GM18498 (cell line): ENCODE measurements at regions not wholly inside any gene's neighbourhood (a gene's known extent, or its start where the extent isn't known, plus 50 kb on each side); places are given as distances from the start of the nearest gene placed in this dataset.

Experiments used
- ATAC-seq: cut with Tn5 transposase; IDR thresholded peaks from one replicate; pipeline ENCODE4 v1.9.1; 2021; ENCODE audit warnings: mild to moderate bottlenecking, moderate library complexity; ENCODE audit not compliant: unreplicated experiment

DNA sequence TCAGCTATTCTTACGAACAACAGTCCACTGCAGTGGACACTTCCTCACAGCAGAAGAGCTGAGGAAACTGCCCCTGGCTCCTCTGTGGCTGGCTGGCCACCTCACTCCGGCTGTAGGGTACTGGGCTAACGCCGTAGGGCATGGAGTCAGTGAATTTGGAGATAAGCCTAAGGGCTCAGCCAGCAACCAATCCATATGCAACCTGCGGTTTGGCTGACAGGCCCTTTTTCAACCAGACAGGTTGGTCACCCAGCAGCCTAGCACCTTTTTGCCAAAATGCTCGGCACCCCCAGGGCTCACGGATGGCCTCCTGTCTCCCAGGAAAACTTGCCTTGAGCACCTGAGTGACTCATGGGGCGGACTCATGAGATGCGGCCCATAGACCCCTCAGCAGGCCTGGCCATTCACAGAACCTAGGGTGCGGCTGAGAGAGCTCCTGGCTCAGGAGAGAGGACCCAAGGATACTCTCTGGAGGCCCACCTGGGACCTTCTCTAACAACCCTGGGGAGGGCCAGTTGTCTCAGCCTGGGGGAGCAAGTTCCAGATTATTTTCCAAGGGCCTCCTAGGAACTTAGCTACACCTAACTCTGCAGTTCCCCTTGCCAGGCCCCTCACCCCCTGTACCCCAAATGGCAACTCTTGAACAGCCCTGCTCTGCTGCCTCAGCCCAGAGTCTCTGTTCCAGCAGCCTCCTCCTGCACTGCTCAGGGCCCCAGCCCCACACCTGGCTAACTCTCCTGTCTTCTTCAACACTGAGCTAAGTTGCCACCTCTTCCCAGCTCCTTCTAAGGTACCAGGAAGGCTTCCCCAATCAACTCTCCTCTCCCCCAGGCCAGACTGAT, 252.1 kb downstream of the CYP26B1 start:
- ATAC-seq, result no peak

DNA sequence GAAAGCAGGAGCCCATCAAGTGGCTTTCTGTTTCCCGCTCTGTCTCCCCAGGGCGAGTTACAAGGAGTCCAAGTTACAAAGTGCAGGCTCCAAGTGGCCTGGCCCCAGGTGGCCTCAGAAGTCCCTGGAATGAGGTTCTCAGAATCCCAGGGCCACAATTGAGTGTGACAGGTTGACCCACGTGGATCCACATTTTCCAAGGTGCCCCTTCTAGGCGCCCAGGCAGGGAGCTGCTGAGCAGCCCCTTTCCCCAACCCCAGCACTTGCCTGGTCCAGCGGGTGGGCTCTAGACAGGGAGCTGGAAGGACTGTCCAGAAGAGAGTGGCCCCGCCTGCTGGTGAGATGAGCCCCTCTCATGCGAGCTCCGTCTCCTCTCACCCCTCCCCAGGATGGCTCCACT, 253.4 kb downstream of the CYP26B1 start:
- no peak for ATAC-seq

DNA sequence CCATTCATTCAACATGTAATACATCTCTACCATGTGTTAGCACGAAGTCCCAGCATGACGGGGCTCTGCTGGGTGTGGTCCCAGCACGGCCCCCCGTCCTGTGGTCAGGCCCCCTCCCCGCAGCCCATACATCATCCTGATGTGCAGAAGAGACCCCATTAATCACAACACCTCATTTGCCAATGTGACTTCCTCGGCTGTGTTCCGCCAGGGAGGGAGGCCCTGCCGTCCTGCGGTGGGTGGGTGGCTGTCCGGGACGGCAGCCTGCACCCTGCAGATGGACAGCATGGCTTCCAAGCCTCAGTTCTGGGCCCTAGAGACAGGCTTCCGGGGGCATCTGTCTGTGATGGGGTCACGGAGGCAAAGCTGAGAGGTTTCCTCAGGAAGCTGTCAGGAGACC, 254.0 kb downstream of the CYP26B1 start:
- ATAC-seq, result no peak

- no peak for ATAC-seq
Observed at GRCh38 chr2:71892896-71893295, 254.8 kb downstream of the CYP26B1 start.

GRCh38 chr2:71892423-71892730, 255.3 kb downstream of the CYP26B1 start:
- no peak for ATAC-seq

GRCh38 chr2:71891719-71892422, 255.8 kb downstream of the CYP26B1 start:
- no peak for ATAC-seq

DNA sequence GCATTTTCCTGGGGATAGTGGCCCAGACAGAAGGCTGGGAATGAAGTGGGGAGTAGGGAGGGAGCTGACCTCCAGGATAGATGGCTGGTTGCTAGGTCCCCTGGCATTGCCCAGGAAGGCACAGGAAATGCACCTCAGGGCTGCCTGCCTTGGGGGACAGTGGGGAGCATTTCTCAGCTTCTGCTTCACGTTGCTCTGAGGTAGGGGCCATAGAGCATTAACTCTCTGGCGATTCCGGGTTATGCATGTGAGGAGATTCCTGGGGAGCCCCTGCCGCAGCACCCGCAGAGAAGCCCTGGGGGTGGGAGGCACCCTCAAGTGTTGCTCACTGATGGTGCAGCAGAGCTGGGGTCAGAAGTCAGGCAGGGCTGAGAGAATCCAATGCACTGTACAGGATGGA, 256.5 kb downstream of the CYP26B1 start:
- no peak for ATAC-seq

- no peak for ATAC-seq
Observed at GRCh38 chr2:71889759-71890684, 257.6 kb downstream of the CYP26B1 start.

- no peak for ATAC-seq
Observed at GRCh38 chr2:71888751-71889445, 258.8 kb downstream of the CYP26B1 start.

DNA sequence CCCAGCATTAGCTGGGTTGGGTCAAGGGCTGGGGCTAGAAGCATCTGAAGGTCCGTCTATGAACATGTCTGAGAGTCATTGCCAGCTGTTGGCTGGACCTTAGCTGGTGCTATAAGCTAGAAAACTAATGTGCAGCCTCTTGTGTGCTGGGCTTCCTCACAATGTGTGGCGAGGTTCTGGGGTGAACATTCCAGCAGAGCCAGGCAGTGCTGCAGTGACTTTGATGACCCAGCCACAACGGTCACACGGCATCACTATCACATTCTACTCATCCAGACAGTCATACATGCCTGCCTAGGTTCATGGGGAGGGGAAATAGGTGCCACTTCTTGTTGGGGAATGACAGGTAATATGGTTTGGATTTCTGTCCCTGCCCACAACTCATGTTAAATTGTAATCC, 260.5 kb downstream of the CYP26B1 start:
- ATAC-seq, result no peak

DNA sequence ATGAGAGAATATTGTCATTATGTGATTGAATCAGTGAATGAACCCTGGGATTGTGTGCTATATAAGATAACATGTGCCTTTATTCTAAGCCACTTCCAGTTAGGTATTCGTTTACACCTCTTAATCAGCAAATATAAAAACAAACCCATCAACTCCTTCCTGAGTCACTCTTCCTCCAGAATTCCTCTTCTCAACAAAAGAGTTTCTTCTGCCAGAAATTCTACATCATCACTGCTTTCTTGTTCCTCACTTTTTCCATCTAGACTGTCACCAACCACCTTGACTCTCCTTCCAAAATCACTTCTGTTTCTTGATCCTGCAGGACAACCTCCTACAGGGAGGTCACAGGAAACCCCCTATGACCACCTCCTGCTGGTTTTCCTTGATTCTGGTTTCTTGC, 261.4 kb downstream of the CYP26B1 start:
- ATAC-seq, result no peak

DNA sequence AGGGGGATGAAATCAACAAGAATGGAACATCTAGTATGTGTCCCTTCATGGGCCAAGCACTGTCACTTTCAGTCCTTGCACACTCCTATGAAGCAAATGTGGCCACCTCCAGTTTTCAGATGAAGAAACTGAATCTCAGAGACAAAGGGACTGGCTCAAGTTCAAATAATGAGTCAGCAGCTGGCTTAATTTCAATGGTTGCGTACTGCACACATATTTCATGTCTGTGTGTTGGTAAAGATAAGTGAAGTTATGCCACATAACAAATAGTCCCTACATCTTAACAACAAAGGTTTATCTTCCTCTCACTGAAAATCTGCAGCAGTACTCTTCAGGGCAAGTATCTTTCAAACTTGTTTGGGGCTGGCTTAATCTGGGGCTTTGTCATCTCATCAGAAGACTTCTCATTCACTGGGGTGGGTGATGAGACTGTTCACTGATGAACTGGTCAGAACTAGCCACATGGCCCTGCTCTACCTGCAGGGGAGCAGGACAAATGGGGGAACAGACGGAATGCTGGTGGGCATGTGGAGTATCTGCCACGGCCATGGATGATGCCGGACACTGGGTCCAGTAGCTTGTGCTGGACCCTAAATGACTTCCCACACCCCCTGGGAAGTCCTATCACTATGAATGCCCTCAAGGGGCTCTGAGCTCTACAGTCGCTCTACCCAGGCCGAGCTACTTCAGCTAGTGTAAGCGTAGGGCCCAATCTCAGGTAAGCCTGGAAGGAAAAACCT, 263.2 kb downstream of the CYP26B1 start:
- no peak for ATAC-seq

- no peak for ATAC-seq
Observed at GRCh38 chr2:71882949-71883472, 264.7 kb downstream of the CYP26B1 start.

DNA sequence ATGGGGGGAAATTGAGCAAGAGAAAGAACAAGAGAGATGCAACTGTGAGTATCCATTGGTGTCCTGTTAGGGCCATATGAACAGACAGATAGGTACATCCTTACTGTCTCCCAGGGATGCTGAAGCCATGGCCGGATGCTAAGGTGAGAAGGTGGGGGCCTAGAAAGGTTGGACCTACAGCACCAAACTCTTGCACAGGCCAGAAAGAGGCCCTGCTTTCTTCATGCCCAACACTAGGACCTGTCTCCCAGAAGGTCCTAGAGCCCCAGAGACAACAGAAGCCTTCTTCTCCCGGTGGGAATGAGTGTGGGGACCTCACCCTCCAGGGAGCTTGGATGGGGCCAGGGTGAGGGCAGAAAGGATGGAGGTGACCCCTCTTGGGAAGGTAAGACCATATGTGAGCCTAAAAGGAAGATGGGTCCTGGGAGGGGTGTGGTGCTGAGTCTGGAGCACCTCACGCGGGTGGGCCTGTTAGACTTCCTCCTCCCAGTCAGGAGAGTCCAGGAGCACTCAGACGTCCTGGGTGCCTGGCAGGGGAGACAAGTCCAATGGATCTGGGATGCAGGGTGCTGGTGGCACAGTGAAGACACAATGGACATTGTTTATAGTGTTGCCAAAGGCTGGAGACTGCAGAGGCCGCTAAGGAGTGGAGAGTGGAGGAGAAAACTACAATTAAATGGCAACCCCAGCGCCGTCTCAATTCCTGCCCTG, 265.3 kb downstream of the CYP26B1 start:
- ATAC-seq, result no peak

- peak; percentile 38 for ATAC-seq
Observed at GRCh38 chr2:71880846-71881610, 266.6 kb downstream of the CYP26B1 start.

DNA sequence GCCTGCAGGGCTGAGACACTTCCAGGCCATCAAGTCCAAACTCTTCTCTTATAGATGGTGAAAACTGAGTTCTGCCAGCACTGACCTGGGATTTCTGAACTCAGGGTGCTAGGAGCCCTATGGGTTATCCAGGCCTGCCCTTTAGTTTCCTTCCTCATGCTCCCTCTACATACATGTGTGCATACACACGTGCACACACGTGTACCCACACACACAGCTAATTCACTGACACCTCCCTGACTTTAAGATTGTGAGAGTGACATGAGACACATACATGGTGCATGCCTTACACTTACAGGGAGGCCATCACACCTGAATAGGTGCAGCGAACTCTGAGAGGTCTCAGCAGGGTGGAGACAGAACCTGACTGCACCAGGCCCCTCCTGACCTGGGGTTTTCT, 267.4 kb downstream of the CYP26B1 start:
- no peak for ATAC-seq

DNA sequence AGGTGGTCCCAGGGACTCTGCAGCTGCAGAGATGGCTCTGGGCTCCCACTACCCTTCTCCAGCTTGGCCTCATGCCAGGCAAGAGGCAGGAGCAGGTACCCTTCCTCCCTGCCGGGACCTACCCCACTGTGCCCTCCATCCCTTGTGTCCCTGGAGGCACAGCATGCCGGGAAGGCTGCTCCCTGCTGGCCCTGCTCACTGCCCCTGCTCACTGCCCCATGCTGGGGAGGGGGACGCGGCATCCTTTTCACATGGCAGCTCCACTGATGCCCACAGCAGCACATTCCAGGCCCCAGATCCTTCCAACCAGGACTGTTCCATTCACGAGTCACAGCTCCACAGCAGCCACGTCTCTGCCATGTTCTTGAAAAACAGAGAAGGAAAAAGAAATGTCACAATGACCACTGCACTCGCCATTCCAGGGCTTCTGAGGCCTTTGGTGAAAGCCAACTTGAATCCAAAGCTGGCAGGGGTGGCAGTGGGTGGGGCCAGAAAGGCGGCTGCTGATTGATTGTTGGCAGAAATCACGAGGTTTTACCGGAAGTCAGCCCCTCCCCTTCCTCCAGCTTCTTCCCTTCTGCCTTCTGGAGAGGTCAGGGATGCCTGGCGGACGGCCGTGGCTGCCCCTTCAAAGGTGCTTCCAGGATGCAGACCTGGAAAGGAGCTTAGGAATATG, 268.0 kb downstream of the CYP26B1 start:
- ATAC-seq, result no peak
